Right renal cortex interstitium (tissue), 3 donors: ENCODE measurements at regions not wholly inside any gene's neighbourhood (a gene's known extent, or its start where the extent isn't known, plus 50 kb on each side); places are given as distances from the start of the nearest gene placed in this dataset.
"Not testable (repeated sequence)": the region's sequence is repeated elsewhere in the genome, so short reads cannot be mapped to it uniquely, and the experiment has no call there.

ENCODE experiments used
- DNase-seq, 3 donors: peaks; one replicate each; pipeline ENCODE4 v3.0.0-alpha.2; 2013; ENCODE audit warnings: low read depth in 3 of 3, low spot score in 2 of 3

GRCh38 chr12:42741771-42742510 lies 152.4 kb upstream of the PRICKLE1 start:
- DNase-seq = no peak

GRCh38 chr12:42741091-42741490 lies 151.5 kb upstream of the PRICKLE1 start:
- no peak for DNase-seq

GRCh38 chr12:42737398-42737797 lies 147.9 kb upstream of the PRICKLE1 start:
- DNase-seq = no peak

GRCh38 chr12:42735861-42736361 lies 146.4 kb upstream of the PRICKLE1 start:
- DNase-seq = no peak

- no peak for DNase-seq
These were observed 144.4 kb upstream of the PRICKLE1 start for GRCh38 chr12:42733911-42734310.

- DNase-seq = no peak
These were observed 143.4 kb upstream of the PRICKLE1 start for GRCh38 chr12:42732908-42733411.

GRCh38 chr12:42730291-42730690 lies 140.7 kb upstream of the PRICKLE1 start:
- DNase-seq = no peak

- no peak for DNase-seq
These were observed 140.0 kb upstream of the PRICKLE1 start for GRCh38 chr12:42729535-42729900.

- DNase-seq = no peak
These were observed 139.4 kb upstream of the PRICKLE1 start for GRCh38 chr12:42728770-42729534.

- DNase-seq = no peak
These were observed 138.7 kb upstream of the PRICKLE1 start for GRCh38 chr12:42728287-42728686.

GRCh38 chr12:42725809-42726208 lies 136.3 kb upstream of the PRICKLE1 start:
- no peak for DNase-seq

- no peak for DNase-seq
These were observed 126.9 kb upstream of the PRICKLE1 start for GRCh38 chr12:42716491-42716891.

- not testable (repeated sequence) for DNase-seq
These were observed 124.0 kb upstream of the PRICKLE1 start for GRCh38 chr12:42713566-42713965.

GRCh38 chr12:42708374-42708773 lies 118.8 kb upstream of the PRICKLE1 start:
- DNase-seq = not testable (repeated sequence)

GRCh38 chr12:42707312-42708226 lies 118.0 kb upstream of the PRICKLE1 start:
- DNase-seq = no peak

- no peak for DNase-seq
These were observed 116.8 kb upstream of the PRICKLE1 start for GRCh38 chr12:42706321-42706720.

GRCh38 chr12:42705863-42706262 lies 116.3 kb upstream of the PRICKLE1 start:
- no peak for DNase-seq

GRCh38 chr12:42704810-42705401 lies 115.4 kb upstream of the PRICKLE1 start:
- no peak for DNase-seq

- no peak for DNase-seq
These were observed 114.8 kb upstream of the PRICKLE1 start for GRCh38 chr12:42704340-42704739.

GRCh38 chr12:42701084-42701483 lies 111.5 kb upstream of the PRICKLE1 start:
- DNase-seq = no peak
